CD4-positive, alpha-beta memory T cell (primary cell): ENCODE measurements at regions not wholly inside any gene's neighbourhood (a gene's known extent, or its start where the extent isn't known, plus 50 kb on each side); places are given as distances from the start of the nearest gene placed in this dataset.

ENCODE experiments used
- CTCF ChIA-PET: fragments of 350-600 bp; sonication (Branson Sonifier 250); formaldehyde crosslinking; loops from one replicate; lab custom pipeline; 2021; ENCODE audit warnings: inconsistent platforms; ENCODE audit not compliant: partially characterized antibody; lab: Charles Lee
- POLR2A ChIA-PET: fragments of 350-600 bp; sonication (Branson Sonifier 250); formaldehyde crosslinking; loops from one replicate; lab custom pipeline; 2021; ENCODE audit not compliant: partially characterized antibody; lab: Charles Lee
- DNase-seq, 5 donors: peaks; one replicate each; pipeline versions ENCODE4 v3.0.0 to v3.0.0-alpha.2; 2020 to 2022; ENCODE audit warnings: mixed read lengths in 1 of 5
- H3K27ac ChIP-seq: one replicate; pipeline ENCODE4 v1.7.0; 2013; ENCODE audit warnings: low read depth, low read length
- H3K27me3 ChIP-seq: 2 replicates; pipeline ENCODE4 v1.7.0; 2013; ENCODE audit warnings: mild to moderate bottlenecking, low read length, moderate library complexity; ENCODE audit not compliant: insufficient read depth
- H3K36me3 ChIP-seq: 2 replicates; pipeline ENCODE4 v1.7.0; 2013; ENCODE audit warnings: mild to moderate bottlenecking, low read length, moderate library complexity; ENCODE audit not compliant: insufficient read depth
- H3K4me1 ChIP-seq: 2 replicates; pipeline ENCODE4 v1.7.0; 2013; ENCODE audit warnings: mild to moderate bottlenecking, low read length, moderate library complexity; ENCODE audit not compliant: insufficient read depth
- H3K4me3 ChIP-seq, 2 donors: one replicate each; pipeline ENCODE4 v1.7.0; 2013; ENCODE audit warnings: low read length in 2 of 2, mild to moderate bottlenecking in 1 of 2
- H3K9me3 ChIP-seq, 2 donors: one replicate each; pipeline ENCODE4 v1.7.0; 2013; ENCODE audit warnings: low read length in 2 of 2, control low read depth in 1 of 2; ENCODE audit not compliant: control insufficient read depth in 1 of 2
- H3K27ac Mint-ChIP-seq, 7 donors: one replicate each; pipeline ENCODE4 v1.8.0; 2020 to 2021; ENCODE audit warnings: mixed read lengths in 7 of 7, mild to moderate bottlenecking in 6 of 7, inconsistent platforms in 3 of 7, moderate library complexity in 3 of 7
- H3K27me3 Mint-ChIP-seq, 2 donors: one replicate each; pipeline ENCODE4 v1.8.0; 2020 to 2021; ENCODE audit warnings: mixed read lengths in 2 of 2
- H3K36me3 Mint-ChIP-seq, 2 donors: one replicate each; pipeline ENCODE4 v1.8.0; 2020 to 2021; ENCODE audit warnings: mixed read lengths in 2 of 2, inconsistent platforms in 1 of 2, mild to moderate bottlenecking in 1 of 2
- H3K4me1 Mint-ChIP-seq, 4 donors: one replicate each; pipeline ENCODE4 v1.8.0; 2020 to 2021; ENCODE audit warnings: mixed read lengths in 4 of 4, mild to moderate bottlenecking in 1 of 4
- H3K4me3 Mint-ChIP-seq, 8 donors: one replicate each; pipeline ENCODE4 v1.8.0; 2020 to 2021; ENCODE audit warnings: mixed read lengths in 8 of 8, mild to moderate bottlenecking in 7 of 8, moderate library complexity in 6 of 8, inconsistent platforms in 3 of 8
- H3K9me3 Mint-ChIP-seq, 8 donors: one replicate each; pipeline ENCODE4 v1.8.0; 2020 to 2021; ENCODE audit warnings: mixed read lengths in 8 of 8, mild to moderate bottlenecking in 5 of 8, inconsistent platforms in 3 of 8, moderate library complexity in 1 of 8
- intact Hi-C: fragments of 100-400 bp; cut with micrococcal nuclease; formaldehyde crosslinking; loops from one replicate; pipeline ENCODE4 v1.15.1; 2023

- Mint-ChIP-seq H3K4me1 (peaks cover 0 to 6% (median 1%) of the 10 kb centered on the region in 4 donors), H3K27me3 (peaks cover 0 to 4% of the 10 kb centered on the region in 2 donors), H3K36me3 (no peaks in the 10 kb centered on the region), H3K4me3 (no peak overlapping the region), H3K27ac (no peak overlapping the region), H3K9me3 (no peaks in the 10 kb centered on the region)
- H3K4me3 ChIP-seq = no peak overlapping the region
- no peaks in the 10 kb centered on the region for H3K27me3 ChIP-seq
- no peak for DNase-seq
- H3K4me1 ChIP-seq = no peaks in the 10 kb centered on the region
- no peaks in the 10 kb centered on the region for H3K36me3 ChIP-seq
- ChIA-PET CTCF (no interaction called here), POLR2A (no interaction called here)
- intact Hi-C loops = no loop called here
- no peak overlapping the region for H3K27ac ChIP-seq
- H3K9me3 ChIP-seq = no peaks in the 10 kb centered on the region
These were observed 520.9 kb downstream of the EPHA4 start for GRCh38 chr2:221051162-221051561.

- H3K27me3 Mint-ChIP-seq = peaks cover 9 to 10% of the 10 kb centered on the region in 2 donors
- DNase-seq = no peak
- Histone ChIP-seq H3K4me3 (no peak overlapping the region), H3K36me3 (no peaks in the 10 kb centered on the region), H3K27ac (no peak overlapping the region), H3K4me1 (no peaks in the 10 kb centered on the region), H3K27me3 (no peaks in the 10 kb centered on the region), H3K9me3 (no peaks in the 10 kb centered on the region)
- no peak overlapping the region for H3K27ac Mint-ChIP-seq
- intact Hi-C loops = no loop called here
- CTCF ChIA-PET = no interaction called here
- no peak overlapping the region for H3K4me3 Mint-ChIP-seq
- POLR2A ChIA-PET = no interaction called here
- no peaks in the 10 kb centered on the region for H3K36me3 Mint-ChIP-seq
- peaks cover 0 to 12% (median 4%) of the 10 kb centered on the region in 8 donors for H3K9me3 Mint-ChIP-seq
- peaks cover 0 to 5% (median 2%) of the 10 kb centered on the region in 4 donors for H3K4me1 Mint-ChIP-seq
These were observed 511.7 kb downstream of the EPHA4 start for GRCh38 chr2:221060376-221060775.

- H3K27me3 Mint-ChIP-seq = peaks cover 5 to 9% of the 10 kb centered on the region in 2 donors
- Histone ChIP-seq H3K4me3 (no peak overlapping the region), H3K36me3 (no peaks in the 10 kb centered on the region), H3K27ac (no peak overlapping the region), H3K9me3 (no peaks in the 10 kb centered on the region), H3K4me1 (no peaks in the 10 kb centered on the region), H3K27me3 (no peaks in the 10 kb centered on the region)
- intact Hi-C loops = no loop called here
- ChIA-PET CTCF (no interaction called here), POLR2A (no interaction called here)
- no peak overlapping the region for H3K27ac Mint-ChIP-seq
- peaks cover 0 to 11% (median 4%) of the 10 kb centered on the region in 8 donors for H3K9me3 Mint-ChIP-seq
- no peak overlapping the region for H3K4me3 Mint-ChIP-seq
- peaks cover 0 to 5% (median 2%) of the 10 kb centered on the region in 4 donors for H3K4me1 Mint-ChIP-seq
- no peak for DNase-seq
- H3K36me3 Mint-ChIP-seq = no peaks in the 10 kb centered on the region
These were observed 508.5 kb downstream of the EPHA4 start for GRCh38 chr2:221063568-221063967.

GRCh38 chr2:221064058-221064854, 507.8 kb downstream of the EPHA4 start:
- Mint-ChIP-seq H3K9me3 (peaks cover 0 to 9% (median 3%) of the 10 kb centered on the region in 8 donors), H3K4me1 (peaks cover 0 to 5% (median 2%) of the 10 kb centered on the region in 4 donors), H3K4me3 (no peak overlapping the region), H3K27ac (no peak overlapping the region), H3K36me3 (no peaks in the 10 kb centered on the region), H3K27me3 (peaks cover 2 to 4% of the 10 kb centered on the region in 2 donors)
- DNase-seq = no peak
- intact Hi-C loops = no loop called here
- no peak overlapping the region for H3K27ac ChIP-seq
- POLR2A ChIA-PET = no interaction called here
- no peaks in the 10 kb centered on the region for H3K27me3 ChIP-seq
- H3K4me3 ChIP-seq = no peak overlapping the region
- no peaks in the 10 kb centered on the region for H3K36me3 ChIP-seq
- no peaks in the 10 kb centered on the region for H3K4me1 ChIP-seq
- H3K9me3 ChIP-seq = no peaks in the 10 kb centered on the region
- CTCF ChIA-PET = no interaction called here

DNA sequence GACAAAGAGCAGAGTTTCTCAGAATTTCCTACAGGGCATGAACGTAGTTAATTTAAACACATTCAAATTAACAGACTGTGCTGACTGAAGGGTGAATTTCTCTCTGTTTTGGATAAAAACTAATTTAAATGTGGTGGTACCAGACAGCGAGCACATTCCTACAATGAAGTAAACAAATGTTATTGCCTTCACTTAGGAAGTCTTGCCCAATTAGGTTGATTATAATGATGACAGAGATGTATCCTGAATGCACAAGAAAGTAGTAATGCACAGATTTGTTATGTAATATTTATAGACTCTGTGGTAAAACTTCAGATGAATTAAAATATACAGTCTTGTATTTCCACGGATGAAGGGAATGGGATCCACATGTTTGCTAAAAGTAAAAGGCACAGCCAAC, 507.2 kb downstream of the EPHA4 start:
- ChIA-PET POLR2A (no interaction called here), CTCF (no interaction called here)
- H3K36me3 ChIP-seq = no peaks in the 10 kb centered on the region
- H3K9me3 ChIP-seq = no peaks in the 10 kb centered on the region
- no peak overlapping the region for H3K27ac ChIP-seq
- no peak overlapping the region for H3K4me3 ChIP-seq
- H3K27me3 Mint-ChIP-seq = peaks cover 0 to 2% of the 10 kb centered on the region in 2 donors
- H3K9me3 Mint-ChIP-seq = peaks cover 0 to 5% (median 0%) of the 10 kb centered on the region in 8 donors
- H3K36me3 Mint-ChIP-seq = no peaks in the 10 kb centered on the region
- H3K4me1 ChIP-seq = no peaks in the 10 kb centered on the region
- DNase-seq = no peak
- intact Hi-C loops = no loop called here
- H3K4me1 Mint-ChIP-seq = peaks cover 0 to 5% (median 2%) of the 10 kb centered on the region in 4 donors
- no peak overlapping the region for H3K4me3 Mint-ChIP-seq
- no peaks in the 10 kb centered on the region for H3K27me3 ChIP-seq
- no peak overlapping the region for H3K27ac Mint-ChIP-seq

DNA sequence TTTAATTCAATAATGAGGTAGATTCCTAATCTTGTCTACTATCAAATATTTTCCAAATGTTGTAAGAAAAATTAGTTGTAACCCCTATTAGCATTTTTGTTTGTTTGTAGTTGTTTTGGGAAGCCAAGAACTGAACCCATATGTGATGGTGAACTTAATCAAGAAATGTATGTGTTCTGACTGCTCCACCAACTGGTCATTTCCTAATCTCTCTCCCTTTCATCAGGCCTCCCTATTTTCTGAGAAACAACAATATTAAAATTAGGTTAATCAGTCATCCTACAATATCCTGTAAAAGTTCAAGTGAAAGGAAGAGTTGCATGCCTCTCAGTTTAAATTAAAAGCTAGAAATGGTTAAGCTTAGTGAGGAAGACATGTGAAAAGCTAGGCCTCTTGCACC, 504.0 kb downstream of the EPHA4 start:
- H3K9me3 ChIP-seq = no peaks in the 10 kb centered on the region
- CTCF ChIA-PET = no interaction called here
- H3K36me3 ChIP-seq = no peaks in the 10 kb centered on the region
- no peaks in the 10 kb centered on the region for H3K4me1 ChIP-seq
- no peaks in the 10 kb centered on the region for H3K27me3 ChIP-seq
- Mint-ChIP-seq H3K4me3 (no peak overlapping the region), H3K4me1 (no peaks in the 10 kb centered on the region), H3K27me3 (no peaks in the 10 kb centered on the region), H3K9me3 (peaks cover 0 to 10% (median 3%) of the 10 kb centered on the region in 8 donors), H3K36me3 (no peaks in the 10 kb centered on the region), H3K27ac (no peak overlapping the region)
- no peak overlapping the region for H3K27ac ChIP-seq
- no peak for DNase-seq
- intact Hi-C loops = no loop called here
- POLR2A ChIA-PET = no interaction called here
- H3K4me3 ChIP-seq = no peak overlapping the region

GRCh38 chr2:221070106-221070505, 502.0 kb downstream of the EPHA4 start:
- Mint-ChIP-seq H3K4me3 (no peak overlapping the region), H3K4me1 (no peaks in the 10 kb centered on the region), H3K27me3 (peaks cover 2 to 3% of the 10 kb centered on the region in 2 donors), H3K9me3 (peaks cover 0 to 10% (median 3%) of the 10 kb centered on the region in 8 donors), H3K36me3 (no peaks in the 10 kb centered on the region), H3K27ac (no peak overlapping the region)
- Histone ChIP-seq H3K27me3 (no peaks in the 10 kb centered on the region), H3K9me3 (no peaks in the 10 kb centered on the region), H3K36me3 (no peaks in the 10 kb centered on the region), H3K27ac (no peak overlapping the region), H3K4me1 (no peaks in the 10 kb centered on the region), H3K4me3 (no peak overlapping the region)
- intact Hi-C loops = no loop called here
- POLR2A ChIA-PET = no interaction called here
- DNase-seq = no peak
- CTCF ChIA-PET = no interaction called here
